GM21367 (cell line): ENCODE measurements at regions not wholly inside any gene's neighbourhood (a gene's known extent, or its start where the extent isn't known, plus 50 kb on each side); places are given as distances from the start of the nearest gene placed in this dataset.
A peak's percentile ranks its signal among the peaks of the same experiment; 100 is the strongest.
"Not testable (repeated sequence)": the region's sequence is repeated elsewhere in the genome, so short reads cannot be mapped to it uniquely, and the experiment has no call there.

ENCODE experiments used
- ATAC-seq: cut with Tn5 transposase; IDR thresholded peaks from one replicate; pipeline ENCODE4 v1.9.1; 2021; ENCODE audit not compliant: unreplicated experiment

DNA sequence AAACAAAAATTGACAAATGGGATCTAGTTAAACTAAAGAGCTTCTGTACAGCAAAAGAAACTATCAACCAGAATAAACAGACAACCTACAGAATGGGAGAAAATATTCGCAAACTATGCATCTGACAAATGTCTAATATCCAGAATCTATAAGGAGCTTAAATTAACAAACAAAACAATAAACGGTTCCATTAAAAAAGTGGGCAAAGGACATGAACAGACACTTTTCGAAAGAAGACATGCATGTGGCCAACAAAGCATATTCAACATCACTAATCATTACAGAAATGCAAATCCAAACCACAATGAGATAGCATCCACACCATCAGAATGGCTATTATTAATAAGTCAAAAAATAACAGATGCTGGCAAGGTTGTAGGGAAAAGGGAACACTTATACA, 50.5 kb upstream of the MED13L start:
- not testable (repeated sequence) for ATAC-seq

DNA sequence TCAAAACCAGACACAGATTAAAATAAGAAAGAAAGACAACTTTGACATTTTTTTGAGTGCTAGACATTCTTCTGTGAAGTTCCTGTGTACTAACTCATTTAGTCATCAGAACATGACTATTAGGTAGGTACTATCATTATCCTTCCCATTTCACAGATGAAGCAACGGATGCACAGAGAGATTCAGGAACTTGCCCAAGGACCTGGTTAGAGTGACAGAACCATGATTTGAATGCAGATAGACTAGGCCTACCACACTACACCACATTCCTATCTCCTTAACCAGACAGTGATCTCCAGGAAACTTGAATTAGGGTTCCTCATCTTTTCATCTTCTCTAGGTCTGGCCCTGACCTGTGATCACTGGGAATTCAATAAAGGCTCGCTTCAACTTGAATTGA, 54.4 kb upstream of the MED13L start:
- no peak for ATAC-seq

DNA sequence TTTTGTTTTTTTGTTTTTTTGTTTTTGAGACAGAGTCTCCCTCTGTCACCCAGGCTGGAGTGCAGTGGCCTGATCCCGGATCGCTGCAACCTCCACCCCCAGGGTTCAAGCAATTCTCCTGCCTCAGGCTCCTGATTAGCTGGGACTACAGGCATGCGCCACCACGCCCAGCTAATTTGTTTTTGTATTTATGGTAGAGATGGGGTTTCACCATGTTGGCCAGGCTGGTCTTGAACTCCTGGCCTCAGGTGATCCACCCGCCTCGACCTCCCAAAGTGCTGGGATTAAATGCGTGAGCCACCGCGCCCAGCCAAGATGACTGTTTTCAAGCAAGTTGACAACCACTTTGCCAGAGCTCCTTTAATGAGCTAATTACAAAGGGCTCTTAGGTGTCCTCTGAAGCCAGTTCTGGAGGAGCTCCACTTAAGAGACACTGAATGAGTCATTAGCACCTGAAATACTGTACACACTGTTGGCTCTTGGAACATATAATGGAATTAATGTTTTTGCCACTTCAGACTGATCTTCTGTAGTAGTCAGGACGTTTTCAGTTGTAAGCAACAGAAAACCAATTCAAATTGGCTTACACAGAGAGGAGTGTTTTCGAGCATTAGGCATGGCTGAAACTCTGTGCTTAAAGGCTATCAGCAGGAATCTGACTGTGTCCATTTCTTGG, 55.4 kb upstream of the MED13L start:
- ATAC-seq: no peak

DNA sequence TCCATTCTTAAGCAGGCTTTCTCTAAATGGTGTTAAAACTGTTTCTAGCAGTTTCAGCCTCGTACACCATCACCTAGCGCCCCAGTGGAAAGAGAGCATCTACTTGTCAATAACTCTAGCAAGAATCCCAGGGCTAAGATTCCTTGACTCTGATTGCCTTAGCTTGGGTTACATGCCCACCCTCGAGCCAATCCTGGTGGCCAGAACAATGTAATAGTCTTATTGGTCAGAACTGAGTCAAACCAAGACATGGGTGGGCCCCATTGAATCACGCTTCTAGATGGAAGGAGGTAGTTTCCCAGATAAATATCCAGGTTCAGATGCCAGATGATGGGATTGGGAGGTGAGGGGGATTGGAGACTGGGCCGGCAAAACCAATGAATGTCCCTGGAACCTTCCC, 55.9 kb upstream of the MED13L start:
- ATAC-seq: no peak

DNA sequence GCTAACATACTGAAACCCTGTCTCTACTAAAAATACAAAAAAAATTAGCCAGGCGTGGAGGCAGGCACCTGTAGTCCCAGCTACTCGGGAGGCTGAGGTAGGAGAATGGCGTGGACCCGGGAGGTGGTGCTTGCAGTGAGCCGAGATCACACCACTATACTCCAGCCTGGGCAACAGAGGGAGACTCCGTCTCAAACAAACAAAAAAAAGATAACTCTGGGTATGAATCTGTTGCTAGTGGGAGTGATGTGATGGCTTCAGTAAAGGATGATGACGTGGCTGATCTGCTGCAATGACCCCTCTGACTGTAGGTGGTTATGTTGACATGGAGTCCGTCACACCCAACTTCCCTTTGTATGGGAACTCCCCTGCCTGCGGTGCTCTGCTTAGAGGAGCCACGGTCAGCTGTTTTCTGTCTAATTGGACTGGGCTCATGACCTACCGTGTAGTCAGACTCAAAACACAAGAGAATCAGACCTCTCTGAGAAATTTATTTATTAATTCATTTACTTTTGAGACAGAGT, 59.1 kb upstream of the MED13L start:
- peak; percentile 74 for ATAC-seq

DNA sequence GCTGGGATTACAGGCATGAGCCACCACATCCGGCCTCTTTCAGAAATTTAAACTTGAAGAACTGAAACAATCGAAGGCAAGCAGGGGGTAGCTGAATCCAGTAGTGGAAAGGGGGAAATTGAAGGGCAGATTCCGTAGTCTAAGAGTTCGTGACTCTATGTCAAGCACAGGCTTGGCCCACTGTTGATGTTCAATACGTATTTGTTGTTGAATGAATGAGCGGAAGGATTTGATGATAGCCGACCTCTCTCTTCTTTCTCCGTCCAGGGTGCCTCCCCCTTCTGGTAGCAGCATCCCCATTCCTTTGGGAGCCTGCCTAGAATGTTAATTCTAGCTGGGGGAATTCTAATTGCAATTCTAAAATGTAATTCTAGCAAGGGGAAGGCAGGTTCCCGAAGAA, 59.8 kb upstream of the MED13L start:
- no peak for ATAC-seq

DNA sequence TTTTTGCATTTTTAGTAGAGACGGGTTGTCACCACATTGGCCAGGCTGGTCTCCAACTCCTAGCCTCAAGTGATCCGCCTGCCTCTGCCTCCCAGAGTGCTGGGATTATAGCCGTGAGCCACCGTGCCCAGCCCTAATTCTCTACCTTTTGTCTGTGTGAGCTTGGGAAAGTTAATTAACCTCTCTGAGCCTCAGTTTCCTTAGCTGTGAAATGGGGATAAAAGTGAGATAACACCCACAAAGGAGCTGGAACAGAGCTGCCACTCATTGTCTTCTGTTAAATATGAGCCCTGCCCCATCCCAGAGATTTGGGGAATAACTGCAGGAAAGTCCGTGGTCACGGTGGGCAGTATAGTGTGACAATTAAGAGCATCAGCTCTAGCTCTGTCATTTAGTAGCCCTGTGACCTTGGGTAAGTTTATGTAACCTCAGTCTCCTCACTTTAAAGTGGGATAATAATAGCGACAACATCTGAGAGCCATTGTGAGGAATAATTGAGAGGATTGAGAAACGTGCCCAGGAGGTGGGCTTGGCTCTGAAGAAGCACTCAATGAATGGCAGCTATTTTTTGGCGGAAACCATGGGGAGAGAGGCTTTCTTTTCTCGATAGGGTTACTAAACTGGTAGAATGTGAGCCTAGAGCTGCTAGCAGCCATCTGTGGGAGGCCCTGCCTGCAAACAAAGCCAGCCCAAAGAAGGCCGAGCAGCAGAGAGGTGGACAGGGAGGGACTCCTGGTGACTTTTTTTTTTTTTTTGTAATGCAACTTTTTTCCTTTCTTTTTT, 60.8 kb upstream of the MED13L start:
- ATAC-seq: no peak

DNA sequence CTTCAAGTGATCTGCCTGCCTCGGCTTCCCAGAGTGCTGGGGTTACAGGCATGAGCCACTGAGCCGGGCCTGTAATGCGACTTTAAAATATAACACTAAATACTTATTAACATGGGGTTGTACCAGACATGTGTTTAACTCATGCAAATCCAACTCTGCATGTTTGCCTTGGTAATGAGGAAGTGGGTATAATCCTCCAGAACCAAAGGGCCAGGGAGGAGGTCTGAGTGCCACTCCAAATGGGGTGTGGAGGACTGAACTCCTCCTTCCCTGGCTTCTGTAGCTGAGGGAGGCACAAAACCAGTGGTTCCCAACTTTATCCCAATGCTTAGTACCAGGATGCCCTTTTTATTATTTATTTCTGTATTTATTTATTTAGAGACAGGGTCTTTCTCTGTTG, 61.6 kb upstream of the MED13L start:
- no peak for ATAC-seq

DNA sequence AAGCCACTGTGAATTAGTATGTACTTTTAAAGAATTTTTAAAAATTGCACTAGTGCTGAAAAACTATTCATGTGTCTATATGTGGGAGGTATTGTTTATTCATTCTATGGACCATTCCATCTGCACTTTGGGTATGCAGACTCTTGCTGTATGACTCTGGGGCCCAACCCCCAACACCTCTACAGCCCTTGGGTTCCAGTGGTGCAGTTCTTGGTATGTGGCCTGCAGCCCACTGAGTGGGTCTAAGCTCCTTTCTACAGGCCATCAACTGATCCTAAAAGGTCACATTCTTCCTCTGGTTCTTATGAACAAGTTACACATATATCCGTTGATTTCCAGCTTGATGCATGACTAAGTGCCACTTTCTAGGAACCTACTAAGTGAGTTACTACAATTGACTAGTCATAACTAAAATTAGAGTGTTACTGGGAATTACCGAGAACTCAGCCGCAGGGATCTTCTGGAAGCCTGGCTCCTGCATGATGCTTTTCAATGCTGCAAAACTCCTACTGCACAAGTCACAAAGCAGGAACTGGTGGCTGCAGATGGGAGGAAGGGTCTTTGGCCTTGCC, 62.4 kb upstream of the MED13L start:
- ATAC-seq: no peak

DNA sequence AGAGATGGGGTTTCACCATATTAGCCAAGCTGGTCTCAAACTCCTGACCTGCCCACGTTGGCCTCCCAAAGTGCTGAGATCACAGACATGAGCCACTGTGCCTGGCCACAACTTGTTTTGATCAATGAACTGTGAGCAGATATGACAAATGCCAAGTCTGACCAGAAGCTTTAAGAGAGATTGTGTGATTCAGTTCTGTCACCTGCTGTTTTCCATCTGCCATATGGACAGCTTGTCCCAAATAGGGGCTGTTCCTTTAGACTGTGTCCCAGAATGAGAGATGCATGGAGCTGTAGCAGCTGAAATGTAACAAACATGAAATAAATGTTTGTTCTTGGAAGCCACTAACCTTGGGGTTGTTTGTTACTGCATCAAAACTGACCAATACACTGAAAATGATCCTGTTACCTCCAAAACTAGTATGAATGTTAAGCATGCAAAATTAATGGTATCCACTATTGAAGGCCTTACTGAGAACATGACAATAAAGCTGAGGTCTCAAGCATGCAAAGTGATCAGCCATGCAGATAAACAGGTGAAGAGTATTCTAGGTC, 65.9 kb upstream of the MED13L start:
- ATAC-seq: no peak

DNA sequence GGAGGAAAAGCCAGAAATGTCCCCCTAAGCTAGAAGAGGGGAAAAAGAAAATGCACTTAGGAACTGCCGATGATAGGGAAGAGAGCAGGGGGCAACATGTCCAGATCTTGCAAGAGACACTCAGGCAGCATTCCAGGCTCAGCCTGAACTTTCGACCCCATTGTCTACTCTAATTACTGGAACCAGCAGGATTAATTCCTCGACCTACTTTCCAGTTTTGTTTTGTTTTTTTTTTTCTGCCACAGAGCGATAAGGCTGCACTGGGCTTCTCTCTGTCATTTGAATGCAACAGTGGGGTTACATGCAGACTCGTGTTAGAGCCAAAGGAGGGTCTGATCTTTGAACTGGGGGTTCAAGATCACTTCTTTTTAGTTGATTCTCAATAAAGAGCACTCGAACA, 68.7 kb upstream of the MED13L start:
- no peak for ATAC-seq

DNA sequence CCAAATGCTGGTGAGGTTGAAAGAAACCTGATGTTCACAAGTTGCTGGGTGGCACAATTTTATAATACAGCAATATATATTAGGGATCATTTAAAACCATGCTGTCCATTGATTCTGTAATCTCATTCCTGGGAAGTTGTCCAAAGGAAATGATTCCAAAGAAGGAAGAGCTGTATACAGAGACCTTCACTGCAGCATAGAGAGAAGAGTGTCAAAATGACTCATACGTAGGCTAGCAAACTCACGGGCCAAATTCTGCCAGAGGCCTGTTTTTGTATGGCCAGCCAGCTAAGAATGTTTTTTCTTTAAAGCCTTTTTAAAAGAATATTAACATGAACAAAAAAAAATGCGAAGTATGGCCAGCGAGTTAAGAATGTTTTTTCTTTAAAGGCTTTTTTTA, 69.2 kb upstream of the MED13L start:
- ATAC-seq: no peak

DNA sequence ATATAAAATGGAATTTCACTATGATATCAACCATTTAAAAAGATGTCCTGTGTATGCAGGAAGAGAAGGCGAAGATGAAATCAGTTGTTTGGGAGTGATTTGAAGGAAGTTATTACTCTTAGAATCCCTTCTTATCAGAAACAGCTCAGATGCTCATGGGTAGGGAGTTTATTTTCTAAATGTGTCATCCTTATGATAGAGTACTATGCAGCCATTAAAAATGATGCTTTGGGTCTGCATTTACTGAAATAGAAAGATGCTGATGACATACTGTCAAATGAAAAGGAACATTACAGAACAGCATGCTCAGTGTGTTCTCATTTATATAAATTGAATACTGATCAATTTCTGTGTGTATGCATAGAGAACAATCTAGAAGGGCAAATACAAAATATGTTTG, 69.8 kb upstream of the MED13L start:
- no peak for ATAC-seq

DNA sequence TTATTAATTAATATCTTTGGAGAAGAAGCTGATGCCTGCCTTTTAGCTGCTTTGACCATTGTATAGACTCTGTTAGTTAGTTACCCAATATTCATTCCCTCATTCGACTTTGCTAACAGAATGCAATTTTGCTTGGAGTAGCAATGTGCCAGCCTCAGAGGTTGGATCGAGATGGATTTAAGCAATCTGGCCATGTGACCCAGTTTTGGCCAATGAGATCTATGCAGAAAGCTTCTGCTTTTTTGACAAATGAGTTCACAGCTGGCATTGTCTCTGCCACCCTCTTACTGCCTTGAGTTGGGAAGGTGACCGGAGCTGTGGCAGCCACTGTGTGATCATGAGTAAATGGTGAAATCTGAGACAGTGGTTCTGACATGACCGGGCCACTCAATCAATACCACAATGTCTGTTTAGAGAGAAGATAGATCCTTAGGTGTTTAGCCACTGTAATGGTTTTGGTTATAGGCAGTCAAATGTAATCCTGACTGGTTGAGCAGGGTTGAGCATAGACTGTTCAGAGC, 74.9 kb upstream of the MED13L start:
- ATAC-seq: no peak

DNA sequence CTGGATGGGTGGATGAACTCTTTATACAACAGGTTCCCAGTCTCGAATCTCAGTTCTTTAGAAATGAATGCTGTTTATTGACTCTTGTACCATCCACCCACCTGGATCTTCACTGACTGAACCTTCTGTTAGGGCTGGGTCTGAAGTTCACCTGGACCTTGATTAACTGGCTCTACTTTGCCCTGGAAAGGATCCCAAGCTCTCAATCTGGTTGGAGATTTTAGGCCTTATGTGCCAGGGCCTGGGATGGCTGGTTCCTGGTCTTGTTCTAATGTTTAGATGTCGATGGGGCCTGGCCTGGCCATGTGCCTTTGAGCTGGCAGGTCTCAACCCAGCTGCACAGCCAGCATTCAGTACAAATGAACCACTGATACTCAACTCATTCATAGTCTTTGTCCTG, 76.5 kb upstream of the MED13L start:
- ATAC-seq: no peak

DNA sequence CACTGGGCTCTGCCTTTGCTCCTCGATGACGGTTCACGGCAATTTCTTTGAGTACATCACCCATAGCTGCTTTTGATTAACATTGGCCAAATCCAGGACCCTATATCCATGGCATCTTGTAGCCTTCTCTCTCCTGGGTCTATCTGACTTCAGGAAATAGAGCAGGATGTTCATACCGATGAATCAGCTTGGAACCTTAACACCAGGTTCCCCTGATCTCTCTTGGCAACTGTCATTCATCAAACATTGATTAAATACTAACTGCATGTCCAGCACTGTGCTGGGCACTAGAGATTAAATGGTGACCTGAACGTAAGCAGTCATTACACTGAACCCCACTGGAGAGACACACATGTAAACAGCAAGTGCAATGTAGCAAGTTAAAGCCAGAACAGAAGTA, 77.0 kb upstream of the MED13L start:
- ATAC-seq: no peak

DNA sequence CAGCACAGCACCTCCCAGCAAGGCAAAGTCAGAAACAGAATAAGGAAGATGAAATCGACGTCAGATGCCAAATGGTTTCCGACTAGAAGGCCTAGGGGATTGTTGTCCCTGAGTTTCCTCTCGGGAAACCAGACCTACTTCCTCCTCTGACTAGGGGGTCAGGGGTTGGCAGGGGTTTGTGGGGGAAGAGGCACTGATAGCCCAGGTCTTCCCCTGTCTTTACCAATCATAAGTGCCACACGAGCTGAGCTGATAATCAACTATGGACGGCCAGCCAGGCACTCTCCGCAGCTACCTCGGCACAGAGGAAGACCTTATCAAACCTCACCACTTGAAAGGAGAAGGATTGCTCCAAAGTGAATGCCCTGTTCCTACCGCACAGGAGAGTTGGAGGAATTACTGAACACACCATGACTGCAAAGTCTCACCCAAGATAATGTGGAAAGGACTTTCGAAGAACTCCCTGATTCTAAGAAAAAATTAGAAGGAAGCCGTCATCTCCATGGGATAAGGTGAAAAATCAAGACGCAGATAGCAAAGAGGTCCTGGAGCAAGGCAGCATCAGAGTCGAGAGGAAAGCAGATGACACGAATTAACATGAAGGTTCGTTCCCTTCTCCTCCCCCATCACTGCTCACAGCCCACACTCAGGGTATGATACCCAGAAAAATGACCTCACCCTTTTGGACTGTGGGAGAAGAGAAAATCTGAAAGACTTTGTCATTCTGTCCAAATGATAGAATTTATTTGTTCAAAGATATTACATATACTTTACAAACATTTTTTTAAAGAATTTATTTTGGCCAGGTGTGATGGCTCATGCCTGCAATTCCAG, 77.7 kb upstream of the MED13L start:
- no peak for ATAC-seq

DNA sequence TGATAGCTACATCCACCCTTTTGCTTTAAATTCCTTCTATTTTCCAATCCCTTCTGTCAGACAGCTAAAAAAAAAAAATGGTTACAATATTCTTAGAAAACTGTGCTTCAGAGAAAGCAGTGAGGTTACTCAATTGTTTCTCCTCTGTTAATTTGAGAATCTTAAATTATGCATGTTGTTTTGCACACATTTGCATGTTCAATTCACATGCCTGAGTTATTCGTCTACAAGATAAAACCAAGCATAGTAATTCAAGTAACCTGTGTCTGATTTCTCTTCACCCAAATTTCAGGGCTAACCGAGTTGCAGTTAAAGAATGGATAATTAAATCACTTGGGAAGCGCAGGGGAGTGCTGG, 81.0 kb upstream of the MED13L start:
- ATAC-seq: no peak

DNA sequence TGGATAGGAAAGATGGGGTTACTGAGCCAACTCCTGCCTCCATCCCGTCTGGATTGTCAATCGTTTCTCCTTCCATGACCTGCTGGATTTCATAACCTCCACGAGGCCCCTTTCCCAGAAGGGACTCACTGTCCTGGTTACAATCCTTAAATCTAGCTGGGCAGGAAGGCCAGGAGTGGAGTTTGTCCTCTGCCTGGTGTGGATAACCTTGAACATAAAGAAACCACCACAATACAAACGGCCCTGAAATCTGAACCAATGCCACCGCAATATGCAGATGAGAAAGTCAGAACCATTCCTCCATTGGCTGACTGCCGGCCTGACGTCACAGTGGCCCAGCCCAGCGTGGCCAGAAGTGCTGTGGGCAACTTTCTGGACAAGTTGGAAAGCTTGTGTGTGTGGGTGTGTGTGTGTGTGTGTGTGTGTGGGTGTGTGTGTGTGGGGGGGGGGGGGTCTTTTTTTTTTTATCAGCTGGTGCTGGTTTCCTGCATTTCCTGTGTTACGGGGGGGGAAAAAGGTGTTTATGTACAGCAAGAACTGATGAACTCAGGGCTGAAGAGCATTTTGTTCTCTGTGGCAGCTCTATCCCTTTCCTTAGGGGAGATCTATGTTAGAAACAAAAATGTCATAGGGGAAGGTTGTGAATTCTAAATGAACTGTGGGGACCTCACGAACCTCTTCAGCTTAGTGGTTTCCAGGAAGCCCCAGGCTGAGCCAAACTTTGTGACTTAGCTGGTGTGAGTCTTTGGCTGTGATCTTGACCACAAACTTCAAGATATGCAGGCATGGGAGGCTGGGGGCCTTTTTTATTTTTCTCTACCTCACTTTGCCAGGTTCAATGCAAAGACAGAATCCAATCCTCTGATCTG, 81.6 kb upstream of the MED13L start:
- ATAC-seq: peak; percentile 95
